Upper lobe of left lung (tissue), 4 donors: ENCODE measurements at regions not wholly inside any gene's neighbourhood (a gene's known extent, or its start where the extent isn't known, plus 50 kb on each side); places are given as distances from the start of the nearest gene placed in this dataset.

ENCODE experiments used
- EP300 ChIP-seq, 4 donors: sonication (generic); formaldehyde crosslinking; IDR thresholded peaks; one replicate each; pipeline ENCODE4 v1.5.1; 2017; ENCODE audit warnings: antibody characterized with exemption in 4 of 4, control low read depth in 2 of 4
- TF ChIP-seq, protein P1 (sequence below), 6 experiments: fragments of 450-650 bp in 4 of 6; fragments of 200-600 bp in 2 of 6; sonication (generic) in 2 of 6; IDR thresholded peaks; one replicate each; pipeline ENCODE4 v1.5.1; 2016 to 2019; ENCODE audit warnings: antibody characterized with exemption in 6 of 6

DNA sequence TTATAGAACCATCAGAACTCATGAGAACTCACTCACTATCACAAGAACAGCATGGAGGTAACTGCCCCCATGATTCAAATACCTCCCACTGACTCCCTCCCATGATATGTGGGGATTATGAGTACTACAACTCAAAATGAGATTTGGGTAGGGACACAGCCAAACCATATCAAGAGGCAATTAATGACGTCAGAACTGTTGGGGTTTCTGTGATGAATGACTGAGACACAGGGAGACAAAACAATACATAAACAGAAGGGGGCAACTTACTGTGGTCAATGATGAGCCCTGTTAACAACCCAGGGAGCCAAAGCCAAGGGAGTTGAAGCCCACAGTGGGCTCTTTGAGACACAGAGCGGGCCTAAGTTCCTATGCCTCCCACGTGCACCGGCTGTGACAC lies 171.3 kb upstream of the GHITM start:
- TF ChIP-seq, protein P1, sequence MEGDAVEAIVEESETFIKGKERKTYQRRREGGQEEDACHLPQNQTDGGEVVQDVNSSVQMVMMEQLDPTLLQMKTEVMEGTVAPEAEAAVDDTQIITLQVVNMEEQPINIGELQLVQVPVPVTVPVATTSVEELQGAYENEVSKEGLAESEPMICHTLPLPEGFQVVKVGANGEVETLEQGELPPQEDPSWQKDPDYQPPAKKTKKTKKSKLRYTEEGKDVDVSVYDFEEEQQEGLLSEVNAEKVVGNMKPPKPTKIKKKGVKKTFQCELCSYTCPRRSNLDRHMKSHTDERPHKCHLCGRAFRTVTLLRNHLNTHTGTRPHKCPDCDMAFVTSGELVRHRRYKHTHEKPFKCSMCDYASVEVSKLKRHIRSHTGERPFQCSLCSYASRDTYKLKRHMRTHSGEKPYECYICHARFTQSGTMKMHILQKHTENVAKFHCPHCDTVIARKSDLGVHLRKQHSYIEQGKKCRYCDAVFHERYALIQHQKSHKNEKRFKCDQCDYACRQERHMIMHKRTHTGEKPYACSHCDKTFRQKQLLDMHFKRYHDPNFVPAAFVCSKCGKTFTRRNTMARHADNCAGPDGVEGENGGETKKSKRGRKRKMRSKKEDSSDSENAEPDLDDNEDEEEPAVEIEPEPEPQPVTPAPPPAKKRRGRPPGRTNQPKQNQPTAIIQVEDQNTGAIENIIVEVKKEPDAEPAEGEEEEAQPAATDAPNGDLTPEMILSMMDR (IDR thresholded peaks at IDR 0.05): no peak
- TF ChIP-seq EP300 (IDR thresholded peaks at IDR 0.05): no peak
